ENCODE measurements at regions not wholly inside any gene's neighbourhood (a gene's known extent, or its start where the extent isn't known, plus 50 kb on each side); places are given as distances from the start of the nearest gene placed in this dataset.

- no peaks in the 10 kb centered on the region for H3K4me1 ChIP-seq (ENCODE audit: insufficient read depth, low read length, poor library complexity, severe bottlenecking)
- no peaks in the 10 kb centered on the region for H3K9me2 ChIP-seq (replicated peaks; ENCODE audit: low read depth, low read length)
- H3K9ac ChIP-seq (ENCODE audit: low read depth, low read length, poor library complexity, severe bottlenecking) = no peak overlapping the region
- no peaks in the 10 kb centered on the region for H3K9me3 ChIP-seq (ENCODE audit: insufficient read depth, low read depth, low read length)
- no peaks in the 10 kb centered on the region for H4K20me1 ChIP-seq (ENCODE audit: insufficient read depth, low read length, poor library complexity, severe bottlenecking)
- TF ChIP-seq EZH2phosphoT487 (IDR thresholded peaks at IDR 0.05; ENCODE audit: borderline replicate concordance) = no peak
- TF ChIP-seq CTCF (conservative IDR thresholded peaks at IDR 0.05; ENCODE audit: low read length) = no peak
- peaks cover 4% of the 10 kb centered on the region for H3K27me3 ChIP-seq (ENCODE audit: insufficient read depth, low read length, poor library complexity, severe bottlenecking)
- no peak overlapping the region for H2AFZ ChIP-seq (ENCODE audit: low read length)
- H3K4me3 ChIP-seq (ENCODE audit: low read length, poor library complexity, severe bottlenecking) = no peak overlapping the region
- no peaks in the 10 kb centered on the region for H3K79me2 ChIP-seq (ENCODE audit: insufficient read depth, low read length)
- H3F3A ChIP-seq (ENCODE audit: low read depth) = no peaks in the 10 kb centered on the region
- H3K4me2 ChIP-seq (ENCODE audit: low read depth, low read length, poor library complexity, severe bottlenecking) = no peak overlapping the region
- H3K36me3 ChIP-seq (ENCODE audit: insufficient read depth, low read length) = no peaks in the 10 kb centered on the region
Measured at GRCh38 chr5:2032432-2032831, 149.7 kb upstream of the IRX4 start.

GRCh38 chr5:2031581-2031980 lies 148.9 kb upstream of the IRX4 start:
- H3K4me3 ChIP-seq (ENCODE audit: low read length, poor library complexity, severe bottlenecking) = no peak overlapping the region
- no peaks in the 10 kb centered on the region for H4K20me1 ChIP-seq (ENCODE audit: insufficient read depth, low read length, poor library complexity, severe bottlenecking)
- H3K79me2 ChIP-seq (ENCODE audit: insufficient read depth, low read length) = no peaks in the 10 kb centered on the region
- no peaks in the 10 kb centered on the region for H3K36me3 ChIP-seq (ENCODE audit: insufficient read depth, low read length)
- no peaks in the 10 kb centered on the region for H3F3A ChIP-seq (ENCODE audit: low read depth)
- H3K9me3 ChIP-seq (ENCODE audit: insufficient read depth, low read depth, low read length) = no peaks in the 10 kb centered on the region
- H3K4me1 ChIP-seq (ENCODE audit: insufficient read depth, low read length, poor library complexity, severe bottlenecking) = no peaks in the 10 kb centered on the region
- H3K4me2 ChIP-seq (ENCODE audit: low read depth, low read length, poor library complexity, severe bottlenecking) = no peak overlapping the region
- no peaks in the 10 kb centered on the region for H3K9me2 ChIP-seq (replicated peaks; ENCODE audit: low read depth, low read length)
- H3K9ac ChIP-seq (ENCODE audit: low read depth, low read length, poor library complexity, severe bottlenecking) = no peak overlapping the region
- H2AFZ ChIP-seq (ENCODE audit: low read length) = no peak overlapping the region
- TF ChIP-seq CTCF (conservative IDR thresholded peaks at IDR 0.05; ENCODE audit: low read length) = no peak
- TF ChIP-seq EZH2phosphoT487 (IDR thresholded peaks at IDR 0.05; ENCODE audit: borderline replicate concordance) = no peak
- H3K27me3 ChIP-seq (ENCODE audit: insufficient read depth, low read length, poor library complexity, severe bottlenecking) = peaks cover 4% of the 10 kb centered on the region

GRCh38 chr5:2030131-2030530 lies 147.4 kb upstream of the IRX4 start:
- Histone ChIP-seq H3K4me1 (ENCODE audit: insufficient read depth, low read length, poor library complexity, severe bottlenecking) (no peaks in the 10 kb centered on the region), H3K4me2 (ENCODE audit: low read depth, low read length, poor library complexity, severe bottlenecking) (no peak overlapping the region), H3K27me3 (ENCODE audit: insufficient read depth, low read length, poor library complexity, severe bottlenecking) (peaks cover 4% of the 10 kb centered on the region), H3F3A (ENCODE audit: low read depth) (no peaks in the 10 kb centered on the region), H4K20me1 (ENCODE audit: insufficient read depth, low read length, poor library complexity, severe bottlenecking) (no peaks in the 10 kb centered on the region), H3K9me2 (replicated peaks; ENCODE audit: low read depth, low read length) (no peaks in the 10 kb centered on the region), H3K4me3 (ENCODE audit: low read length, poor library complexity, severe bottlenecking) (no peak overlapping the region), H3K9me3 (ENCODE audit: insufficient read depth, low read depth, low read length) (no peaks in the 10 kb centered on the region), H3K9ac (ENCODE audit: low read depth, low read length, poor library complexity, severe bottlenecking) (no peak overlapping the region), H2AFZ (ENCODE audit: low read length) (no peak overlapping the region), H3K36me3 (ENCODE audit: insufficient read depth, low read length) (no peaks in the 10 kb centered on the region), H3K79me2 (ENCODE audit: insufficient read depth, low read length) (no peaks in the 10 kb centered on the region)
- TF ChIP-seq CTCF (conservative IDR thresholded peaks at IDR 0.05; ENCODE audit: low read length) (no peak), EZH2phosphoT487 (IDR thresholded peaks at IDR 0.05; ENCODE audit: borderline replicate concordance) (no peak)

All from Loucy (cell line).